Colonic mucosa (tissue), 4 donors: ENCODE measurements at regions not wholly inside any gene's neighbourhood (a gene's known extent, or its start where the extent isn't known, plus 50 kb on each side); places are given as distances from the start of the nearest gene placed in this dataset.

Source experiments
- DNase-seq: peaks from one replicate; pipeline ENCODE4 v3.0.0-alpha.2; 2020
- H3K27ac ChIP-seq: fragments of 200-600 bp; one replicate; pipeline ENCODE4 v1.8.0; 2021
- H3K27me3 ChIP-seq: fragments of 200-600 bp; one replicate; pipeline ENCODE4 v1.8.0; 2021
- H3K36me3 ChIP-seq: fragments of 200-600 bp; one replicate; pipeline ENCODE4 v1.8.0; 2021
- H3K4me1 ChIP-seq: fragments of 200-600 bp; one replicate; pipeline ENCODE4 v1.8.0; 2021; ENCODE audit warnings: mild to moderate bottlenecking
- H3K4me3 ChIP-seq: fragments of 200-600 bp; one replicate; pipeline ENCODE4 v1.8.0; 2021
- H3K9ac ChIP-seq, 2 donors: one replicate each; pipeline ENCODE4 v1.7.0; 2013; ENCODE audit warnings: control low read depth in 2 of 2, low read depth in 2 of 2, low read length in 2 of 2
- H3K9me3 ChIP-seq: fragments of 200-600 bp; one replicate; pipeline ENCODE4 v1.8.0; 2021
- intact Hi-C: fragments of 100-400 bp; cut with DNase I; formaldehyde crosslinking; loops from one replicate; pipeline ENCODE4 v1.14.1; 2022
- TF ChIP-seq, protein P1 (sequence below): fragments of 200-600 bp; IDR thresholded peaks from one replicate; pipeline ENCODE4 v1.8.0; 2022; ENCODE audit warnings: antibody characterized with exemption, mild to moderate bottlenecking
- donor health status: healthy.
- donor health status: DM: no; HTN: no; CAD: no.
- donor health status: DM: no; HTN: no; CAD: no.

DNA sequence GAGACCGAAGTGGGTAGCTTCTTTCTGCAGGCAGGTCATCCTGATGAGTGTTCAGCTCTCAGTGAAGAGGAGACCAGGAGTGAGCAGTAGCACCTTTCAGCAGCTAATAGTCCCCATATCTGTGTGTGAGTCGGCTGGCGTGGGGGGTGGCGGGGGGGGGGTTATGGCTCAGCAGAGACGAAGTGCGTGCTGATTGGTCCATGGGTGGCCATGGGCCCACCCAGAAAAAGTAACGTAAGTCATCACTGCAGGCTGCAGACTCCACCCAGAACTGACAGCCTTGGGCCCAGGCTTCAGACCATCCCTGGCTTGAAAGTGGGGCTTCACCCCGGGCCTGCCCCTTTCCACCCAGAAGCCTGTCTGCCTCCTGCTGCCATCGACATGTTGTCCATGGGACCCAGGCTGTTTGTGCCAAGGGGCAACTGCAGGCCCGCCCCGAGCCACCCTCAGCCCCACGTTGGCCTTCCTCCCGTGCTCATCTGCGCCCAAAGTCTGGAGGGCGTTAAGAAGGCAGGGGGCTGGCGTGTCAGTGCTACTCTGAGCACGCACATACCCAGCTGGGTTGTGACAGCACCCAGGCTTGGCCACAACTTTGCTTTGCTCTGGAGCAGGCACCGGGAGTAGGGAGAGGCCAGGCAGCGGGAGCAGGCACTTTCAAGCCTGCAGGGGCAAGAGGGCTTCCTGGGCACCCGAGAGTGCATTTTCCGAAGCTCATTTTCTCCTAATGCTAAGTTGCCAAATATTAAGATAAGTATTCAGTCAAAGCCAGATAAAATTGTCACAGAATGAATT lies 511.7 kb upstream of the CDIN1 start:
- TF ChIP-seq, protein P1, sequence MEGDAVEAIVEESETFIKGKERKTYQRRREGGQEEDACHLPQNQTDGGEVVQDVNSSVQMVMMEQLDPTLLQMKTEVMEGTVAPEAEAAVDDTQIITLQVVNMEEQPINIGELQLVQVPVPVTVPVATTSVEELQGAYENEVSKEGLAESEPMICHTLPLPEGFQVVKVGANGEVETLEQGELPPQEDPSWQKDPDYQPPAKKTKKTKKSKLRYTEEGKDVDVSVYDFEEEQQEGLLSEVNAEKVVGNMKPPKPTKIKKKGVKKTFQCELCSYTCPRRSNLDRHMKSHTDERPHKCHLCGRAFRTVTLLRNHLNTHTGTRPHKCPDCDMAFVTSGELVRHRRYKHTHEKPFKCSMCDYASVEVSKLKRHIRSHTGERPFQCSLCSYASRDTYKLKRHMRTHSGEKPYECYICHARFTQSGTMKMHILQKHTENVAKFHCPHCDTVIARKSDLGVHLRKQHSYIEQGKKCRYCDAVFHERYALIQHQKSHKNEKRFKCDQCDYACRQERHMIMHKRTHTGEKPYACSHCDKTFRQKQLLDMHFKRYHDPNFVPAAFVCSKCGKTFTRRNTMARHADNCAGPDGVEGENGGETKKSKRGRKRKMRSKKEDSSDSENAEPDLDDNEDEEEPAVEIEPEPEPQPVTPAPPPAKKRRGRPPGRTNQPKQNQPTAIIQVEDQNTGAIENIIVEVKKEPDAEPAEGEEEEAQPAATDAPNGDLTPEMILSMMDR, result no peak
- Histone ChIP-seq H3K9me3 (no peaks in the 10 kb centered on the region), H3K9ac (no peak overlapping the region), H3K27me3 (no peaks in the 10 kb centered on the region), H3K4me1 (no peaks in the 10 kb centered on the region), H3K4me3 (no peak overlapping the region), H3K36me3 (no peaks in the 10 kb centered on the region), H3K27ac (no peak overlapping the region)
- intact Hi-C loops, result no loop called here
- no peak for DNase-seq

DNA sequence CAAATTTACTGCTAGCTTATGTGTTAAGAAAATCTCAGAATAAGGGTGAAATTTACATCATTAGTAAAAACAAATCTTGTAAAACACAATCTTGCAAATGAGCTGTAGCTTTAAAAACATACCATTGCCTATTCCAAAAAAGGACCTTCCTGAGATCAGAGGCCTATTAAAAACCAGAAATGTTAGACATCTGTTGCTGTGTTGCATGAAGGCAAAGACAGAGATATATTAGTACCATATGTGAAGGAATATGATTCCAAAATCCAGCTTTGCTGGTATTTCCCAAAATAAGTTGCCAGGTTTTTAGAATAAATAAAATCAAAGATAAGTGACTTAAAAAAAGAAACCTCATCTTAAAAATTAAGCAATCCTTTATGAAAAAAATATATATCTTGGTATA lies 504.1 kb upstream of the CDIN1 start:
- no peak overlapping the region for H3K27ac ChIP-seq
- TF ChIP-seq, protein P1, result no peak
- no peaks in the 10 kb centered on the region for H3K36me3 ChIP-seq
- no peak overlapping the region for H3K9ac ChIP-seq
- intact Hi-C loops, result no loop called here
- H3K4me1 ChIP-seq, result no peaks in the 10 kb centered on the region
- no peaks in the 10 kb centered on the region for H3K9me3 ChIP-seq
- H3K27me3 ChIP-seq, result no peaks in the 10 kb centered on the region
- no peak for DNase-seq
- no peak overlapping the region for H3K4me3 ChIP-seq

DNA sequence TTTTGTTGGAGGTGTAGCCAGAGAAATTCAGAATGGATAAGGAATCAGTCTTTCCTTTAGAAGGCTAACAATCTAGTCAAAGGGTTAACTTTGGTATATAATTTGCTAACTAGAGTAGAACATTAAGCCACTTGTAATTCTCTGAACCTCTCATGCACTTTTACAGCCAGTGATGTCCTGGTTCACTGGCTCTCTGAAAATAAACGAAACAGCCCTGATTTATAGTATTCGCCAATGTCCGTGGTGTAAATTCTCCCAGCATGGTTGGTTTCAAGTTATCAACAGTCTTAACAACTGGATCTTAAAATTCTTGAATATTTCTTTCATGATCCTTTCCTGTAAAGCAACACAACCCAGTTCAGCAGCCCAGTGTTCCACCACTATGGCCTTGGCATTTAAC lies 500.4 kb upstream of the CDIN1 start:
- H3K9ac ChIP-seq, result no peak overlapping the region
- no peak overlapping the region for H3K27ac ChIP-seq
- TF ChIP-seq, protein P1, result no peak
- no peak for DNase-seq
- H3K4me3 ChIP-seq, result no peak overlapping the region
- H3K36me3 ChIP-seq, result no peaks in the 10 kb centered on the region
- no peaks in the 10 kb centered on the region for H3K4me1 ChIP-seq
- intact Hi-C loops, result no loop called here
- H3K27me3 ChIP-seq, result no peaks in the 10 kb centered on the region
- H3K9me3 ChIP-seq, result no peaks in the 10 kb centered on the region

DNA sequence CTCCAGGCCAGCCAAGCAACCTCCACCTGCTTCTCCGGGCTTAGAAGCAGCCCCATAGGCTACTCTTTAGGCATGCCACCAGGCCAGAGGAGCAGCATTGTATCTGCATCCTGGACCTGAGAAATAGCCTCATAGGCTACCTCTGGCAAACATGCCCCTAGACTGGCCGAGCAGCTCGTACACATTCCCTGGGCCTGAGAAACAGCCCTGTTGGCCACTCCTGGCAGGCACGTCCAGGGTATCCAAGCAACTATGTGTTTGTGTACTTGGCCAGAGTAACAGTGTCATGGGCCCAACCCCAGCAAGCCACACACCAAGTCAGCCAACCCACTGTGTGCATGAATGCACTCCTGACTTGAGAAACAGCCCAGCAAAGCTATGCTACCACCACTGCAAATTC lies 498.7 kb upstream of the CDIN1 start:
- H3K9me3 ChIP-seq, result no peaks in the 10 kb centered on the region
- H3K4me3 ChIP-seq, result no peak overlapping the region
- no peak for DNase-seq
- intact Hi-C loops, result no loop called here
- TF ChIP-seq, protein P1, result no peak
- H3K9ac ChIP-seq, result no peak overlapping the region
- H3K36me3 ChIP-seq, result no peaks in the 10 kb centered on the region
- H3K27me3 ChIP-seq, result no peaks in the 10 kb centered on the region
- H3K4me1 ChIP-seq, result no peaks in the 10 kb centered on the region
- no peak overlapping the region for H3K27ac ChIP-seq

DNA sequence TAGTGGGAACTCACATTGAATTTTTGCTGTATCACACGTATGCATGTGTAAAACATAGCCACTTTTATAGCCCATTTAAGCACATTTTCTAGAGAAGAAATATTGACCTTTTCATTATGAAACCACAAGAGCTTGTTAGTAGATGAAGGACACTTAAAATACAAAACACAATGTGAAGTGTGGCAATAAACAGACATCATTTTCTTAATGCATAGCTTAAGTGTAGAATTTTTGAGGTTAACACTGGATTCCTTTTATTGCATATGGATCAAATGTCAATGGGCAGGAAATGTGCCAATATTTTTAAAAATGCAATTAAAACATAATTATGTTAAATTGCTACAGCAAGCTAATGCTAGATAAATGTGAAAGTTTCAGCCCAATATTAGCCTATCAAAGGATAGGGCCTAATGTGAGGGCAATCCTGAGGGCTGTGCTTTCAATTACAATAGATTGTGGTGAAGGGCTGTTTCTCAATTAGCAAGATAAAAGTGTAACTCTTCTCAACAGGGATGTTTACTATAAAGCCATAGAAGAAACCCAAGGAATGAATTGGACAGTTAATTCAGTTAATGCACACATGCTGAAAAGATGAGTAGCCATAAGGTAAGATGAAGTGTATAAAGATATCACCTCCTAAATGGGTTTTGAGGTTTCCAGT lies 489.0 kb upstream of the CDIN1 start:
- TF ChIP-seq, protein P1, result no peak
- intact Hi-C loops, result no loop called here

More for the DNA sequence above, 489.0 kb upstream of the CDIN1 start:
- Histone ChIP-seq H3K9ac (no peak overlapping the region), H3K4me1 (no peaks in the 10 kb centered on the region), H3K4me3 (no peak overlapping the region), H3K9me3 (no peaks in the 10 kb centered on the region), H3K36me3 (no peaks in the 10 kb centered on the region), H3K27ac (no peak overlapping the region), H3K27me3 (no peaks in the 10 kb centered on the region)
- no peak for DNase-seq
